ENCODE measurements at regions not wholly inside any gene's neighbourhood (a gene's known extent, or its start where the extent isn't known, plus 50 kb on each side); places are given as distances from the start of the nearest gene placed in this dataset.

DNA sequence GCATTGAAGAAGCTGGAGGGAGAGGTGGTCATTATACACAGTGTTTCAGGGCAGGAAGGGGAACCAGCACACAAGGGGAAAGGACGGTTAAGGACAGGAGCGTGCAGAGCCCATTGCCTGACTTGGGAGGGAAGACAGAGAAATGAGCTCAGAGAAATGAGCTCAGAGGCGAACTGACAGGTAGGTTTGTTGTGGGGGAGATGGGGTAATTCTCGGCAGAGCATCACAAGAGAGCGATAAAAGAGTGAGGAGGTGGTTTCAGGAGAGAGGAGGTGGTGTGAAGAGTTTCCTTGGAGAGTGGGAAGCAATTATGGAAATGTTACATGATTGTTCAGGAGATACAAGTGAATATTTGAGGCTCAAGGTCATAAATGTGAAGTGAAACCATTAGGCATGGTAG, 61.0 kb downstream of the MRGPRX1 start:
- no peak for DNase-seq (ENCODE audit: low spot score)

- DNase-seq (ENCODE audit: low spot score), result no peak
These were observed 73.3 kb downstream of the MRGPRX1 start for GRCh38 chr11:18865951-18866350.

DNA sequence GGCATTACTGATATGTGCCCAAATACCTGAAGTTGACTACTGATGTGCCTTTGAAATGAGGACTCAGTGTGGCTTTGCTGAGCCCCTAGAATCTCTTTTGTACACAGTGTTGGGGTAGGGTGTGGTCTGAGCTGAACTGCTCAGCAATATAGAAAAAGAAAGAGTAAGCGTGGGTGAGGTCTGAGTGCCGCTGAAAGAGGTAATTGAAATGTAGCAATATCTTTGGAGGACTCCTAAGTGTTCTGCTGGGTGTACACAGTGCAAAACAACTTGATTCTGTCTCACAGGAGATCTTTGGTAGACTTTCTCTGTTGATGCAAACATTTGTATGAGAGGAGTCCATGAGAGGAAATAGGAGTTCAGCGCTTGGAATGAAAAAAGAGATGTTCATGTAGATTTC, 73.7 kb upstream of the PTPN5 start:
- no peak for DNase-seq (ENCODE audit: low spot score)

DNA sequence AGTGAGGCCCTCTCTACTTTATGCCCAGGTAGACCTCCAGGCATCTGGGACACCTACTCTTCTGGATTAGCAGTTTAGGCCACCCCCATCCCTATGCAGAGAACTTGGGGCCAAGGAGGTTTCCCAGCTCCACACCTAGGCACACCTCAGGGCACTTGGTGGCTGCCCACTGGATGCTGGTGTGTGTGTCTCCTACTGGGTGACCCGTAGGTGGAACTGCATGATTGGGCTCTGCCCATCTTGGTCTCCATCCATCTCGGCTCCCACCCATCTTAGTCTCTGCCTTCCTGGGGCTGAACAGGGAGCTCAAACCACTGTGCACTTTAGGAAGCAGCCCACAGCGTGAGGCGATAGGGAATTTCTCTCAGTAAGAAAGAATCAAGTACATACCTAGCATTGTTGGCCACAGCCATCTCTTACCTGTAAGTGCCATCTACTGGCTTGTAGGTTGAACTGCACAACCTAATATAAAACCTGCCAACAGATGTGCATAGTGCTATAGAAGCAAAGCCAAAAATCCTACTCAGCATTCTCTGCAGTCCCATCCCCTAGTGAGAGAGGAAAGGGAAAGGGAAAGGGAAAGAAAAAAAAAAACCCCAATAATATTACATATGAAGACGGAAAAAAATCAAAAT, 61.6 kb upstream of the PTPN5 start:
- DNase-seq (ENCODE audit: low spot score), result peak; percentile 19

- no peak for DNase-seq (ENCODE audit: low spot score)
These were observed 57.8 kb upstream of the PTPN5 start for GRCh38 chr11:18849406-18849805.

DNA sequence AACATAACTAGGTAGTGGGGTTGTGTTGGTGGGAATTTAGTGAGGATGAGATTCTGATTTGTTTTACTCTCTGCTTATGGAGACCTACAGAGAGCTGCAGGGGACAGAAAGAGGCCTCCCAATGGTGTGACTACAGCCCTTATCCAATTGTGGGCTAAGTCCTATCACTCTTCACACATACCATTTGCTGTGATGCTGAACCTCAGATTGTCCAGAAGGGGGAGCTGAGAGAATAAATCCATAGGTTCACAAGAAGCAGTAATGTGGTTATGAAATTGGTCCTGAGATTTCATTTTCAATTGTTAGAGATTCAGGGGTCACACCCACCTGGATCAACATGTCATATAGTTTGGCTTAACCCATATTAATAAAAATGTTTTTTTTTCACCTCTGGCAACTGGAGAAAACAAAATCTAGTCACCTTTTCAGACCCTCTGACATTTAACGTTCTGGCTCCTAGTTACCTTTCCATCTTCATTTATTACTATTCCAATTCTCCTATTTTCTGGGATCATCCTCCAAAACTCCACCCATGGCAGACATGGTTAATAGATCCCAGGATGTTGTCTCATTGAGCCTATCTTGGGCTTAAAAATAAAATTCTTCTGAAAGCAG, 53.3 kb upstream of the PTPN5 start:
- peak; percentile 43 for DNase-seq (ENCODE audit: low spot score)
